SU-DHL-6 (cell line): ENCODE measurements at regions not wholly inside any gene's neighbourhood (a gene's known extent, or its start where the extent isn't known, plus 50 kb on each side); places are given as distances from the start of the nearest gene placed in this dataset.

ENCODE experiments used
- H2AFZ ChIP-seq: fragments of 200-600 bp; sonication (generic); 2 replicates; pipeline ENCODE4 v1.6.1; 2014; ENCODE audit warnings: low read depth, mild to moderate bottlenecking, moderate library complexity, mixed read lengths, antibody characterized with exemption, low read length; ENCODE audit not compliant: severe bottlenecking
- H3F3A ChIP-seq: fragments of 200-600 bp; shearing (Covaris generic); 2 replicates; pipeline ENCODE4 v1.6.0; 2016; ENCODE audit warnings: antibody characterized with exemption, mild to moderate bottlenecking; ENCODE audit not compliant: insufficient read depth
- H3K27ac ChIP-seq: fragments of 200-600 bp; sonication (generic); 2 replicates; pipeline ENCODE4 v1.5.1; 2016; ENCODE audit warnings: low read depth, mild to moderate bottlenecking, low read length, moderate library complexity, mixed read lengths
- H3K27me3 ChIP-seq: fragments of 200-600 bp; sonication (generic), shearing (Covaris generic); 2 replicates; pipeline ENCODE4 v1.6.0; 2014; ENCODE audit warnings: mild to moderate bottlenecking, low read length
- H3K36me3 ChIP-seq: fragments of 200-600 bp; sonication (generic); 2 replicates; pipeline ENCODE4 v1.6.1; 2014; ENCODE audit warnings: mild to moderate bottlenecking, low read length, mixed read lengths
- H3K4me2 ChIP-seq: fragments of 300-600, 200-600 bp; shearing (Covaris generic), sonication (generic); 2 replicates; pipeline ENCODE4 v1.6.0; 2014; ENCODE audit warnings: low read length, low read depth, mild to moderate bottlenecking; ENCODE audit not compliant: poor library complexity, severe bottlenecking
- H3K4me3 ChIP-seq: fragments of 200-600 bp; sonication (generic); 2 replicates; pipeline ENCODE4 v1.5.1; 2014; ENCODE audit warnings: antibody characterized with exemption, low read length, mild to moderate bottlenecking, mixed read lengths; ENCODE audit not compliant: insufficient read depth, poor library complexity, severe bottlenecking
- H3K79me2 ChIP-seq: fragments of 200-600 bp; sonication (generic); 2 replicates; pipeline ENCODE4 v1.6.1; 2014; ENCODE audit warnings: mild to moderate bottlenecking, low read length, moderate library complexity; ENCODE audit not compliant: insufficient read depth
- H3K9ac ChIP-seq: fragments of 200-600 bp; sonication (generic); 2 replicates; pipeline ENCODE4 v1.7.0; 2014; ENCODE audit warnings: mild to moderate bottlenecking, low read length
- H3K9me2 ChIP-seq: fragments of 200-600 bp; sonication (generic); replicated peaks from 2 replicates; pipeline ENCODE4 v1.6.1; 2014; ENCODE audit warnings: low read length; ENCODE audit not compliant: insufficient read depth
- H3K9me3 ChIP-seq: fragments of 200-600 bp; sonication (generic); 2 replicates; pipeline ENCODE4 v1.6.1; 2014; ENCODE audit warnings: low read length, mixed read lengths; ENCODE audit not compliant: insufficient read depth
- H4K20me1 ChIP-seq: fragments of 200-600 bp; sonication (generic); 2 replicates; pipeline ENCODE4 v1.6.1; 2014; ENCODE audit warnings: low read depth, mild to moderate bottlenecking, antibody characterized with exemption, low read length, moderate library complexity, mixed read lengths
- CTCF ChIP-seq: fragments of 200-600 bp; sonication (generic); IDR thresholded peaks from one replicate; pipeline ENCODE4 v1.5.1; 2017; ENCODE audit warnings: antibody characterized with exemption, mild to moderate bottlenecking, low read length, moderate library complexity; ENCODE audit not compliant: insufficient read depth, poor library complexity, severe bottlenecking
- EZH2phosphoT487 ChIP-seq: fragments of 200-600 bp; sonication (generic), shearing (Covaris generic); conservative IDR thresholded peaks from 2 replicates; pipeline ENCODE4 v1.6.1; 2018; ENCODE audit warnings: mild to moderate bottlenecking, antibody characterized with exemption, low read length, moderate library complexity, mixed read lengths

- Histone ChIP-seq H3K27ac (no peak overlapping the region), H3K9me2 (no peaks in the 10 kb centered on the region), H3K36me3 (no peaks in the 10 kb centered on the region), H3F3A (no peaks in the 10 kb centered on the region), H3K4me3 (no peak overlapping the region), H4K20me1 (no peaks in the 10 kb centered on the region), H3K27me3 (no peaks in the 10 kb centered on the region), H3K9ac (no peak overlapping the region), H3K4me2 (no peak overlapping the region), H3K79me2 (no peaks in the 10 kb centered on the region), H3K9me3 (no peaks in the 10 kb centered on the region), H2AFZ (no peak overlapping the region)
- no peak for TF ChIP-seq CTCF
- no peak for TF ChIP-seq EZH2phosphoT487
Measured at GRCh38 chr1:110763149-110763548, 88.4 kb upstream of the KCNA3 start.

GRCh38 chr1:110760321-110760720, 85.6 kb upstream of the KCNA3 start:
- Histone ChIP-seq H3K27ac (no peak overlapping the region), H3K9ac (no peak overlapping the region), H4K20me1 (no peaks in the 10 kb centered on the region), H3K36me3 (no peaks in the 10 kb centered on the region), H2AFZ (no peak overlapping the region), H3K9me2 (no peaks in the 10 kb centered on the region), H3K79me2 (no peaks in the 10 kb centered on the region), H3F3A (no peaks in the 10 kb centered on the region), H3K4me3 (no peak overlapping the region), H3K9me3 (no peaks in the 10 kb centered on the region), H3K27me3 (no peaks in the 10 kb centered on the region; the same call in 1 of the 2 replicates), H3K4me2 (no peak overlapping the region)
- TF ChIP-seq CTCF (no peak), EZH2phosphoT487 (no peak)

- no peaks in the 10 kb centered on the region for H3F3A ChIP-seq
- no peaks in the 10 kb centered on the region for H3K79me2 ChIP-seq
- H4K20me1 ChIP-seq: no peaks in the 10 kb centered on the region
- no peak overlapping the region for H3K4me3 ChIP-seq
- H3K9ac ChIP-seq: no peak overlapping the region
- H3K9me3 ChIP-seq: no peaks in the 10 kb centered on the region
- H3K36me3 ChIP-seq: no peaks in the 10 kb centered on the region
- no peak overlapping the region for H3K27ac ChIP-seq
- H3K4me2 ChIP-seq: no peak overlapping the region
- no peaks in the 10 kb centered on the region; the same call in 1 of the 2 replicates for H3K27me3 ChIP-seq
- no peaks in the 10 kb centered on the region for H3K9me2 ChIP-seq
- no peak overlapping the region for H2AFZ ChIP-seq
- no peak for TF ChIP-seq CTCF
- no peak for TF ChIP-seq EZH2phosphoT487
Measured at GRCh38 chr1:110756506-110756905, 81.8 kb upstream of the KCNA3 start.
